ENCODE measurements at regions not wholly inside any gene's neighbourhood (a gene's known extent, or its start where the extent isn't known, plus 50 kb on each side); places are given as distances from the start of the nearest gene placed in this dataset.

- DNase-seq (ENCODE audit: extremely low read depth in 1 of 2, low read depth in 1 of 2), result no peak
Observed at GRCh38 chr3:182435860-182436259, 357.4 kb upstream of the ATP11B start.

DNA sequence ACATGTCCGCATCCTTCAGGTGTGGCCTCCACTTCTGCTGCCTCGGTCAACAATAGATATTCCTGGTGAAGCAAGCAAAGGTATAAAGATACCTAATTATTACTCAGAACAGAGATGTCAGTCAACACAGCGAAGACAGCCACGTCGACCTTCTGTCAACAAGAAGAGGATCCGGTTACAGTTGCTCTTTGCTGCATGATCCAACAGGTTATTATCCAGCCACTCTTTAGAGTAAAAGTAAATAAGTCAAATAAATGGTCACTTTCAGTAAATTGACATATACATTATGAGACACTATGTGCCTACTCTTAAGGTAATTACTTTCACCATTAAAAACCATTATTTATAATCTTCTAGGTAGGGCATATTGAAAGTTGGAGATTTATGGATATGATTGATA is 356.8 kb upstream of the ATP11B start:
- no peak for DNase-seq (ENCODE audit: extremely low read depth in 1 of 2, low read depth in 1 of 2)

DNA sequence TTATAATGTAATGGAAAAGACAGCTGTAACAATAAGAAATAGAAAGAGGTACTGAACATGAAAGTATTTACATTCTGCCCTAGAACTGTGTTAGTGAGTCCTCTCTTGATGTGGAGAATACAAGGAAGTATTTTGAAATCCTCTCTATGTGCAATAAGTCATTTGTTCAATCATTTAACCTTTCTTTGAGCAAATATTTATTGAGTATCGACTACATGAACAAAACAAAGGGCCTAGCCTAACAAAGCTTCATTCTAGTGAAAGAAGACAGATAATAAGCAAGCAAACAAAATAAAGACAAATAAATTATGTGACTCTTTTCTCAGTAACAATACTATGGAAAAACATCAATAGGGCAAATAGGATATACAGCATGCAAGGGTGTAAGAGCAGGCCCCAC is 354.9 kb upstream of the ATP11B start:
- DNase-seq (ENCODE audit: extremely low read depth in 1 of 2, low read depth in 1 of 2), result no peak

GRCh38 chr3:182440101-182440500 is 353.2 kb upstream of the ATP11B start:
- DNase-seq (ENCODE audit: extremely low read depth in 1 of 2, low read depth in 1 of 2), result no peak

- no peak for DNase-seq (ENCODE audit: extremely low read depth in 1 of 2, low read depth in 1 of 2)
Observed at GRCh38 chr3:182445576-182445975, 347.7 kb upstream of the ATP11B start.

- DNase-seq (ENCODE audit: extremely low read depth in 1 of 2, low read depth in 1 of 2), result no peak
Observed at GRCh38 chr3:182450942-182451787, 342.1 kb upstream of the ATP11B start.

DNA sequence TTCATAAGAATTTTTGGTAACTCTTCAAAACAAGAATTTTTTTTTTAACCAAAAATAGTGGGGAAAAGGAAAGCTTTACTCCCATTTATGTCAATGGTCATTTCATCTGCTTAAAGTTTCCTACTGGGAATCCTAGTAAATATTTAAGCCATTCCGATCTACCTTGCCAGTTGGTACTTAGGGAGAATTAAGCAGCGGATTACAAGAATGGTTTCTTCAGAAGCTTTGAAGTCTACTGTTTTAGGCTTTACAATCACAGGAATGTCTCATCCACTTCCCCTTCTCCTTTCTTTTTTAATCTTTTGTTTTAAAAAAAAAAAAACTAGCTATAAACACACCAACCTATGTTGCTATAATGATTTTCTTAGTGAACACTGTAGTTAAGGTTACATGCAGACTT is 341.4 kb upstream of the ATP11B start:
- DNase-seq (ENCODE audit: extremely low read depth in 1 of 2, low read depth in 1 of 2), result no peak

GRCh38 chr3:182455011-182455410 is 338.3 kb upstream of the ATP11B start:
- no peak for DNase-seq (ENCODE audit: extremely low read depth in 1 of 2, low read depth in 1 of 2)

- no peak for DNase-seq (ENCODE audit: extremely low read depth in 1 of 2, low read depth in 1 of 2)
Observed at GRCh38 chr3:182460303-182460702, 333.0 kb upstream of the ATP11B start.

GRCh38 chr3:182462152-182462551 is 331.2 kb upstream of the ATP11B start:
- no peak for DNase-seq (ENCODE audit: extremely low read depth in 1 of 2, low read depth in 1 of 2)

DNA sequence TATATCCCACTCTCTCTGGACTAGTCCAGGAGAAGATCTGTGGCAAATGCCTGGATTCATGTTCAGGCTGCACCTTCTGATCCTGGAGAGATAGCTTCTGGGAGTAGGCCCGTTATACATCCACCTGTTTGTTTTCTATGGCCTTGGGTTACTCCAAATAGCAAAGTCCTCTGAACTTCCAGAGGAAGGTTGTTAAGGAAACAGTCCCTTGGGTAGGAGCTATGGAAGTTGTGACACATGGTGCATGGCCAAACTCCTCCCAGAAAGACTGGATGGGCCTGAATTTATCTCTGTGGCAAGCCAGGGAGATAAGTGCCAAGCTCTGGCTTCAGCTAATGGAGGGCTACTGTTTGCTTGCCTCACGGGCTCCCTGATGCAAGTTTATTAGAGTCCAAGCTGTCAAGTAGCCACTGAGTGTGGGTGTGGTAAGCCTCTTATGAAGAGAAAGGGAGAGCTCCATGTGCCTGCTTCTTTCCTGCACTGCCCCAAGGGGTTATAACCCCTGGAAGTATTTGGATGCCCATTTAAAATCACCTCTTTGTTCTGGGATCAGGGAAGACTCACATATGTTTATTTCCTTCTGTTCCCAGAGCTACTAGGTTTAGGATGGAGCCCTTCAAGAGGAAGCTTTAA is 328.7 kb upstream of the ATP11B start:
- no peak for DNase-seq (ENCODE audit: extremely low read depth in 1 of 2, low read depth in 1 of 2)

GRCh38 chr3:182465301-182466185 is 327.8 kb upstream of the ATP11B start:
- no peak for DNase-seq (ENCODE audit: extremely low read depth in 1 of 2, low read depth in 1 of 2)

DNA sequence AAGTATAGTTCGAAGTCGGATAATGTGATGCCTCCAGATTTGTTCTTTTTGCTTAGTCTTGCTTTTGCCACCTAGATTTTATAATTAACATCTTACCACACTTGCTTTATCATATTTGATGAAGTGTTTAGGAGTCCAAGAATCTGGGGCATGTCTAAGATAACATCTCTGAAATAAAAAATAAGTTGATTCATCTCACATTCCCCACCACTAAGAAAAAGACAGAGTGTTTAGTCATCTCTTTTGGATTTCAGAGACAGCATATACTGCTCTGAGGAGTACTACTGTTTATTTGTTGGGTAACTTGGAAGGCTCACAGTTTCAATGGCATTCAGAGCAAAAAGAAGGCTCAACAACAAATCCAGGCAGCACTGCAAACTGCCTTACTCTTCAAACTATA is 324.2 kb upstream of the ATP11B start:
- DNase-seq (ENCODE audit: extremely low read depth in 1 of 2, low read depth in 1 of 2), result no peak

DNA sequence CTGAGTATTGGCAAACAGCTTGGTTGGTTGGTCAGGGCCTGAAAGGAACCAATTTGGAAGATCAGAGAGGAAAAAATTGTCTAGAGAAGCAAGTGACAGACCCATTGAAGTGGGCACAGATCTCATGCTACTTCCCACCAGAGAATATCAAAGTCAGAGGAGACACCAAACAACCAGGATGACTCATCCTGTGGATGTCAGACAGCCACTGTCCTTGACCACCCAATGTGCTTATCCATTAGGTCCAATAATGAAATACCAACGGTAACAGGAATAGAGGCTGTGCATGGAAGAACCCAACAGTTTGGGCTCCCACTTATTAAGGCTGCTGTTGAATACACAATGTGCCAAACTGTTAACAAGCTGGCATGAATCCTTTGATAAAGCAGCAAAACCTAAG is 323.1 kb upstream of the ATP11B start:
- DNase-seq (ENCODE audit: extremely low read depth in 1 of 2, low read depth in 1 of 2), result no peak

- no peak for DNase-seq (ENCODE audit: extremely low read depth in 1 of 2, low read depth in 1 of 2)
Observed at GRCh38 chr3:182473191-182473710, 320.1 kb upstream of the ATP11B start.

GRCh38 chr3:182478369-182478768 is 314.9 kb upstream of the ATP11B start:
- DNase-seq (ENCODE audit: extremely low read depth in 1 of 2, low read depth in 1 of 2), result no peak

DNA sequence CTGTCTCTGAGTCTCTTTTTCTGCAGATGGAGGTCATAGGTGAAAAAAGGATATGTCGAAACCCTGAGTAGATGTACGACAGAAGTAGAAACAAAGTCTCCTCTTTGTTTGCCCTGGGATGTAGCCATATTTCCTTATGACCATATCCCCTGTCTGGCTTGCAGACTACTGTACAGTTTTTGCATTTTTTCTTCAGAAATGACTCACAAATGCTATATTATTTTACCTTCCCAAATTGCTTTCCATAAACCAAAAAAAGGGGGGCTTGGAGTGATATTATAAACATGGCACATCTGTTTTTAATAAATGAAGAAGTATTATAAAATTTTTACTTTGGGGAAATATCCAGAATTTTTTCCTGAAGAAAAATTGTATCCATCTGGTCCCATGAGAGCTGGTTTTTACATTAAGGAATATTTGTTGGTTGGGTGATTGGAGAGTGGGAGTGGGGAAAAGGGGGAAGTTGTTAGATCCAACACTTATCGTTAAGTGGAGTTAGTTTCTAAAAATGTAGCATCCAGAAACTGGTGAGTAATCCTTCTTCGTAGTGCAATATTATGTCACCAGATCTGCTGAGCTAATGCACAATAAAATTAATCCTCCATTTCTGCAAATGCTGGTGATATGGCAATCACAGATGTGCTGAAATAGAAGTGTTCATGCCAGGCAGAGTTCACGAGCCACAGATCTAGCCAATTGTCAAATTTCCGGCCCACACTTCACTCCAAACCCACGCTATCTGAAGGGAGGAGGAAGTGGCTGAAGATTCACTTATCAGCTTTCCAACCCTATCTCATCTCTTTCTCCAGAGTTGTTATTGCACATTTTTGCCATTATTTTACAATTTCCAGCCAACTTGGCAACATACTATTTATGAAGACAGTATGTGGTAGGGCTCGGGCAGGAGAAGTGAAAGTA is 313.6 kb upstream of the ATP11B start:
- no peak for DNase-seq (ENCODE audit: extremely low read depth in 1 of 2, low read depth in 1 of 2)

DNA sequence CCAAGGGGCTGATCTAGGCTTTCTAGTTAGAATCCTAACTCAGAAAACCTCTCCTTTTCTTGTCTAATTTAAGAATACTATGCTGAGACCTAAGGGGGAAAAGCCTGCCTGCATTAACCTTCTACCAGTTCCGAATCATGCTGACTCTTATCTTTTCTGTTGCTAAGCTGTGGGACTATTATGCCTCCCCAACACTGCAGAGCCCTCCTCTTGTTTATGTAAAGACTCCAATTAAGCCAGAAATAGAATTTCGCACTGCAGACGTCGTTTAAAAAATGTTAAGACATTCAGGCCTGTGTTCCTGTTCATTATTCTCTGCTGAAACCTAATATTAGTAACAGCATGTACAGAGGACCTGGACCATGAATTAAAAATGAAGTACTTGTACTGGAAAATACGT is 310.6 kb upstream of the ATP11B start:
- DNase-seq (ENCODE audit: extremely low read depth in 1 of 2, low read depth in 1 of 2), result no peak

DNA sequence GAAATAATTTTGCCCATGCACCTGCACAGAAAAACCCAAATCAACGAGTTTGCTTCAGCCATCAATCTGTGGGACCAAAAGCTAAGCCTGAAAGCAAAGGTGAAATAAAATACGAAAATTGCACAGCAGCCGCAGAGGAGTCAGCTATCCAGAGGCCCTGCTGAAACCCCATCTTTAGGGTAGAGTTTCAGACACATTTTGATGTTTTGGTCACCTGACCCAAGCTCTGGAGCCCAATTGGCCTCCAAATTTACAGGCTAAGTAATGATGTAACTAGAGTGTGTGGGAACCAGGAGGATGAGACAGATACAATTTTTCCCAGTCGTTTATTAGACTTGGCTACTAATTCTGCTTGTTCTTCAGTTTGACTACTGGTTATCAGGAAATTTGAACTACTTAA is 308.6 kb upstream of the ATP11B start:
- DNase-seq (ENCODE audit: extremely low read depth in 1 of 2, low read depth in 1 of 2), result no peak

GRCh38 chr3:182485301-182485700 is 308.0 kb upstream of the ATP11B start:
- no peak for DNase-seq (ENCODE audit: extremely low read depth in 1 of 2, low read depth in 1 of 2)
